ENCODE measurements at regions not wholly inside any gene's neighbourhood (a gene's known extent, or its start where the extent isn't known, plus 50 kb on each side); places are given as distances from the start of the nearest gene placed in this dataset.

DNA sequence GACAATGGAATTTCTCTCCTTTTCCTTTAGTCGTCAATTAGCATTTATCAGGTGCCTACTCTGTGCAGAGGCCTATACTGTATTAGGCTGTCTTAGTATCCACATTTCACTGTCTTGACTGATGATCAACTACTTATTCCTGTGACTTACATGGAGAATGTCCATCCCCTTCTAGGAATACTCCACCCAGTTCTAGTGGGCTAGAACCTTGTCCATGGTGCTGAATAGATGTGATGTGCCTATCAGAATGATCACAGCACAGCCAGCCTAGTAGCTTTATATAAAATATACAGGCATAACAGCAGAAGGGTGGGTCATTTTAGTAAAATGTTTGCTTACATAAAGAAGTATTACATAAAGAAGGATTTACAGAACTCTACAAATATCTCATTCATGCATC is 621.4 kb downstream of the PDCD6IP start:
- TF ChIP-seq POLR2AphosphoS5 (IDR thresholded peaks at IDR 0.05; ENCODE audit: low read depth) (no peak), CREB1 (CRISPR knock-in tag; IDR thresholded peaks at IDR 0.05; ENCODE audit: low read depth) (no peak), ZNF331 (CRISPR knock-in tag; IDR thresholded peaks at IDR 0.05; ENCODE audit: low read depth) (no peak), EZH2phosphoT487 (IDR thresholded peaks at IDR 0.05; ENCODE audit: unreplicated experiment) (no peak), EZH2 (IDR thresholded peaks at IDR 0.05; ENCODE audit: low read depth, unreplicated experiment) (no peak), STAT1 (IDR thresholded peaks at IDR 0.05; ENCODE audit: unreplicated experiment) (no peak), ZNF114 (CRISPR knock-in tag; IDR thresholded peaks at IDR 0.05) (no peak), JUNB (IDR thresholded peaks at IDR 0.05; ENCODE audit: unreplicated experiment) (no peak), NANOG (IDR thresholded peaks at IDR 0.05; ENCODE audit: borderline replicate concordance) (no peak)
- TF ChIP-seq, protein P1, sequence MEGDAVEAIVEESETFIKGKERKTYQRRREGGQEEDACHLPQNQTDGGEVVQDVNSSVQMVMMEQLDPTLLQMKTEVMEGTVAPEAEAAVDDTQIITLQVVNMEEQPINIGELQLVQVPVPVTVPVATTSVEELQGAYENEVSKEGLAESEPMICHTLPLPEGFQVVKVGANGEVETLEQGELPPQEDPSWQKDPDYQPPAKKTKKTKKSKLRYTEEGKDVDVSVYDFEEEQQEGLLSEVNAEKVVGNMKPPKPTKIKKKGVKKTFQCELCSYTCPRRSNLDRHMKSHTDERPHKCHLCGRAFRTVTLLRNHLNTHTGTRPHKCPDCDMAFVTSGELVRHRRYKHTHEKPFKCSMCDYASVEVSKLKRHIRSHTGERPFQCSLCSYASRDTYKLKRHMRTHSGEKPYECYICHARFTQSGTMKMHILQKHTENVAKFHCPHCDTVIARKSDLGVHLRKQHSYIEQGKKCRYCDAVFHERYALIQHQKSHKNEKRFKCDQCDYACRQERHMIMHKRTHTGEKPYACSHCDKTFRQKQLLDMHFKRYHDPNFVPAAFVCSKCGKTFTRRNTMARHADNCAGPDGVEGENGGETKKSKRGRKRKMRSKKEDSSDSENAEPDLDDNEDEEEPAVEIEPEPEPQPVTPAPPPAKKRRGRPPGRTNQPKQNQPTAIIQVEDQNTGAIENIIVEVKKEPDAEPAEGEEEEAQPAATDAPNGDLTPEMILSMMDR (conservative IDR thresholded peaks at IDR 0.05; ENCODE audit: low read depth in 2 of 2): no peak
- TF ChIP-seq, protein P2, sequence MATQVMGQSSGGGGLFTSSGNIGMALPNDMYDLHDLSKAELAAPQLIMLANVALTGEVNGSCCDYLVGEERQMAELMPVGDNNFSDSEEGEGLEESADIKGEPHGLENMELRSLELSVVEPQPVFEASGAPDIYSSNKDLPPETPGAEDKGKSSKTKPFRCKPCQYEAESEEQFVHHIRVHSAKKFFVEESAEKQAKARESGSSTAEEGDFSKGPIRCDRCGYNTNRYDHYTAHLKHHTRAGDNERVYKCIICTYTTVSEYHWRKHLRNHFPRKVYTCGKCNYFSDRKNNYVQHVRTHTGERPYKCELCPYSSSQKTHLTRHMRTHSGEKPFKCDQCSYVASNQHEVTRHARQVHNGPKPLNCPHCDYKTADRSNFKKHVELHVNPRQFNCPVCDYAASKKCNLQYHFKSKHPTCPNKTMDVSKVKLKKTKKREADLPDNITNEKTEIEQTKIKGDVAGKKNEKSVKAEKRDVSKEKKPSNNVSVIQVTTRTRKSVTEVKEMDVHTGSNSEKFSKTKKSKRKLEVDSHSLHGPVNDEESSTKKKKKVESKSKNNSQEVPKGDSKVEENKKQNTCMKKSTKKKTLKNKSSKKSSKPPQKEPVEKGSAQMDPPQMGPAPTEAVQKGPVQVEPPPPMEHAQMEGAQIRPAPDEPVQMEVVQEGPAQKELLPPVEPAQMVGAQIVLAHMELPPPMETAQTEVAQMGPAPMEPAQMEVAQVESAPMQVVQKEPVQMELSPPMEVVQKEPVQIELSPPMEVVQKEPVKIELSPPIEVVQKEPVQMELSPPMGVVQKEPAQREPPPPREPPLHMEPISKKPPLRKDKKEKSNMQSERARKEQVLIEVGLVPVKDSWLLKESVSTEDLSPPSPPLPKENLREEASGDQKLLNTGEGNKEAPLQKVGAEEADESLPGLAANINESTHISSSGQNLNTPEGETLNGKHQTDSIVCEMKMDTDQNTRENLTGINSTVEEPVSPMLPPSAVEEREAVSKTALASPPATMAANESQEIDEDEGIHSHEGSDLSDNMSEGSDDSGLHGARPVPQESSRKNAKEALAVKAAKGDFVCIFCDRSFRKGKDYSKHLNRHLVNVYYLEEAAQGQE (IDR thresholded peaks at IDR 0.05; ENCODE audit: unreplicated experiment): peak; percentile 87
- TF ChIP-seq, protein P3, sequence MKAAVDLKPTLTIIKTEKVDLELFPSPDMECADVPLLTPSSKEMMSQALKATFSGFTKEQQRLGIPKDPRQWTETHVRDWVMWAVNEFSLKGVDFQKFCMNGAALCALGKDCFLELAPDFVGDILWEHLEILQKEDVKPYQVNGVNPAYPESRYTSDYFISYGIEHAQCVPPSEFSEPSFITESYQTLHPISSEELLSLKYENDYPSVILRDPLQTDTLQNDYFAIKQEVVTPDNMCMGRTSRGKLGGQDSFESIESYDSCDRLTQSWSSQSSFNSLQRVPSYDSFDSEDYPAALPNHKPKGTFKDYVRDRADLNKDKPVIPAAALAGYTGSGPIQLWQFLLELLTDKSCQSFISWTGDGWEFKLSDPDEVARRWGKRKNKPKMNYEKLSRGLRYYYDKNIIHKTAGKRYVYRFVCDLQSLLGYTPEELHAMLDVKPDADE (IDR thresholded peaks at IDR 0.05): no peak

All from GM23338 (cell line).